ENCODE measurements at regions not wholly inside any gene's neighbourhood (a gene's known extent, or its start where the extent isn't known, plus 50 kb on each side); places are given as distances from the start of the nearest gene placed in this dataset.

GRCh38 chr7:131131012-131131745 lies 196.5 kb upstream of the MKLN1 start:
- TF ChIP-seq, protein P1, sequence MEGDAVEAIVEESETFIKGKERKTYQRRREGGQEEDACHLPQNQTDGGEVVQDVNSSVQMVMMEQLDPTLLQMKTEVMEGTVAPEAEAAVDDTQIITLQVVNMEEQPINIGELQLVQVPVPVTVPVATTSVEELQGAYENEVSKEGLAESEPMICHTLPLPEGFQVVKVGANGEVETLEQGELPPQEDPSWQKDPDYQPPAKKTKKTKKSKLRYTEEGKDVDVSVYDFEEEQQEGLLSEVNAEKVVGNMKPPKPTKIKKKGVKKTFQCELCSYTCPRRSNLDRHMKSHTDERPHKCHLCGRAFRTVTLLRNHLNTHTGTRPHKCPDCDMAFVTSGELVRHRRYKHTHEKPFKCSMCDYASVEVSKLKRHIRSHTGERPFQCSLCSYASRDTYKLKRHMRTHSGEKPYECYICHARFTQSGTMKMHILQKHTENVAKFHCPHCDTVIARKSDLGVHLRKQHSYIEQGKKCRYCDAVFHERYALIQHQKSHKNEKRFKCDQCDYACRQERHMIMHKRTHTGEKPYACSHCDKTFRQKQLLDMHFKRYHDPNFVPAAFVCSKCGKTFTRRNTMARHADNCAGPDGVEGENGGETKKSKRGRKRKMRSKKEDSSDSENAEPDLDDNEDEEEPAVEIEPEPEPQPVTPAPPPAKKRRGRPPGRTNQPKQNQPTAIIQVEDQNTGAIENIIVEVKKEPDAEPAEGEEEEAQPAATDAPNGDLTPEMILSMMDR (IDR thresholded peaks at IDR 0.05; ENCODE audit: borderline replicate concordance, extremely low read depth, low read length, poor library complexity, severe bottlenecking) = no peak
- no peak for TF ChIP-seq EZH2 (IDR thresholded peaks at IDR 0.05; ENCODE audit: borderline replicate concordance, low read depth, low read length, severe bottlenecking)
